ENCODE measurements at regions not wholly inside any gene's neighbourhood (a gene's known extent, or its start where the extent isn't known, plus 50 kb on each side); places are given as distances from the start of the nearest gene placed in this dataset.

GRCh38 chr13:78185700-78186099 lies 267.1 kb upstream of the EDNRB start:
- Histone ChIP-seq H3K4me1 (no peaks in the 10 kb centered on the region), H3K4me3 (no peak overlapping the region), H3K27me3 (no peaks in the 10 kb centered on the region), H3K27ac (no peak overlapping the region), H3K9me3 (no peaks in the 10 kb centered on the region), H3K36me3 (no peaks in the 10 kb centered on the region)
- no peak for DNase-seq
- TF ChIP-seq, protein P1, sequence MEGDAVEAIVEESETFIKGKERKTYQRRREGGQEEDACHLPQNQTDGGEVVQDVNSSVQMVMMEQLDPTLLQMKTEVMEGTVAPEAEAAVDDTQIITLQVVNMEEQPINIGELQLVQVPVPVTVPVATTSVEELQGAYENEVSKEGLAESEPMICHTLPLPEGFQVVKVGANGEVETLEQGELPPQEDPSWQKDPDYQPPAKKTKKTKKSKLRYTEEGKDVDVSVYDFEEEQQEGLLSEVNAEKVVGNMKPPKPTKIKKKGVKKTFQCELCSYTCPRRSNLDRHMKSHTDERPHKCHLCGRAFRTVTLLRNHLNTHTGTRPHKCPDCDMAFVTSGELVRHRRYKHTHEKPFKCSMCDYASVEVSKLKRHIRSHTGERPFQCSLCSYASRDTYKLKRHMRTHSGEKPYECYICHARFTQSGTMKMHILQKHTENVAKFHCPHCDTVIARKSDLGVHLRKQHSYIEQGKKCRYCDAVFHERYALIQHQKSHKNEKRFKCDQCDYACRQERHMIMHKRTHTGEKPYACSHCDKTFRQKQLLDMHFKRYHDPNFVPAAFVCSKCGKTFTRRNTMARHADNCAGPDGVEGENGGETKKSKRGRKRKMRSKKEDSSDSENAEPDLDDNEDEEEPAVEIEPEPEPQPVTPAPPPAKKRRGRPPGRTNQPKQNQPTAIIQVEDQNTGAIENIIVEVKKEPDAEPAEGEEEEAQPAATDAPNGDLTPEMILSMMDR (IDR thresholded peaks at IDR 0.05): no peak
- intact Hi-C loops (cut with DNase I; ENCODE audit: low total_unique reads): no loop called here

- no peak for DNase-seq
- Histone ChIP-seq H3K4me1 (no peaks in the 10 kb centered on the region), H3K36me3 (no peaks in the 10 kb centered on the region), H3K27me3 (no peaks in the 10 kb centered on the region), H3K4me3 (no peak overlapping the region), H3K27ac (no peak overlapping the region), H3K9me3 (no peaks in the 10 kb centered on the region)
- TF ChIP-seq, protein P1 (IDR thresholded peaks at IDR 0.05): no peak
- intact Hi-C loops (cut with DNase I; ENCODE audit: low total_unique reads): no loop called here
These were observed 265.1 kb upstream of the EDNRB start for GRCh38 chr13:78183732-78184131.

GRCh38 chr13:78182813-78183212 lies 264.2 kb upstream of the EDNRB start:
- no peak for DNase-seq

GRCh38 chr13:78177306-78177705 lies 258.7 kb upstream of the EDNRB start:
- no peaks in the 10 kb centered on the region for H3K36me3 ChIP-seq
- no peaks in the 10 kb centered on the region for H3K27me3 ChIP-seq
- intact Hi-C loops (cut with DNase I; ENCODE audit: low total_unique reads): no loop called here
- H3K27ac ChIP-seq: no peak overlapping the region
- DNase-seq: no peak
- H3K4me3 ChIP-seq: no peak overlapping the region
- no peaks in the 10 kb centered on the region for H3K4me1 ChIP-seq
- TF ChIP-seq, protein P1 (IDR thresholded peaks at IDR 0.05): no peak
- H3K9me3 ChIP-seq: no peaks in the 10 kb centered on the region

More at GRCh38 chr13:78182813-78183212, 264.2 kb upstream of the EDNRB start:
- no peaks in the 10 kb centered on the region for H3K9me3 ChIP-seq
- no peaks in the 10 kb centered on the region for H3K36me3 ChIP-seq
- no peak overlapping the region for H3K27ac ChIP-seq
- intact Hi-C loops (cut with DNase I; ENCODE audit: low total_unique reads): no loop called here
- no peak overlapping the region for H3K4me3 ChIP-seq
- H3K27me3 ChIP-seq: no peaks in the 10 kb centered on the region
- no peaks in the 10 kb centered on the region for H3K4me1 ChIP-seq
- TF ChIP-seq, protein P1 (IDR thresholded peaks at IDR 0.05): no peak

DNA sequence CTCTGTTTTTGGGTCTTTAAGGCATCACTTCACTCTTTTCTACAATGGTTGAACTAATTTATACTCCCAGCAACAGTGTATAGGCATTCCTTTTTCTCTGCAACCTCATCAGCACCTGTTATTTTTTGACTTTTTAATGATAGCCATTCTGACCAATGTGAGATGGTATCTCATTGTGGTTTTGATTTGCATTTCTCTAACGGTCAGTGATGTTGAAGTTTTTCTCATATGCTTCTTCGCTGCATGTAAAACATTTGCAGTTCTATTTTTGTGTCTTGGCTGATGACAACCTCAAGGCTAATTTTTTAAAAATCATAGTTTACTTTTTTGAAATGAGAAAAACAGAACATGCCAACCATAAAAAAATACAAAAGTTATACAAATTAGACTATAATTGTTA lies 258.2 kb upstream of the EDNRB start:
- intact Hi-C loops (cut with DNase I; ENCODE audit: low total_unique reads): no loop called here
- no peaks in the 10 kb centered on the region for H3K36me3 ChIP-seq
- H3K27ac ChIP-seq: no peak overlapping the region
- H3K27me3 ChIP-seq: no peaks in the 10 kb centered on the region
- no peaks in the 10 kb centered on the region for H3K4me1 ChIP-seq
- no peak overlapping the region for H3K4me3 ChIP-seq
- TF ChIP-seq, protein P1 (IDR thresholded peaks at IDR 0.05): no peak
- no peak for DNase-seq
- no peaks in the 10 kb centered on the region for H3K9me3 ChIP-seq

DNA sequence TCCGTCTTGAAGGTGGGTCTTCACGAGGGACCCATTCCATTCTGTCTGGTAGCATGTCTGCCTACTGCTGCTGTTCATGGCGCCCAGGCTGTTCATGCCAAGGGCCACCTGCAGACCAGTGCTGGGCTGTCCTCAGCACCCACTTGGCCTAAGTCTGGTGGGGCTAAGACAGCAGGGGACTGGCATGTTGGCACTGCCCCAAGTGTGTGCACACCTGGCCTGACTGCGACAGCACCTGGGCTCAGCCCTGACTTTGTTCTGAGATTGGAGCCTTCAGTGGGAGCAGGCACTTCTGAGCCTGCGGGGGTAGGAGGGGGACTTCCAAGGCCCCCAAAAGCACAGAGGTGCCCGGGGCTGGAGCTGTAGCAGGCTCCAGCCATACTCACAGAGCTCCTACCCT lies 250.8 kb upstream of the EDNRB start:
- no peak for DNase-seq
- no peaks in the 10 kb centered on the region for H3K27me3 ChIP-seq
- no peaks in the 10 kb centered on the region for H3K4me1 ChIP-seq
- H3K9me3 ChIP-seq: peaks cover 0 to 13% (median 0%) of the 10 kb centered on the region in 3 donors
- H3K36me3 ChIP-seq: no peaks in the 10 kb centered on the region
- no peak overlapping the region for H3K4me3 ChIP-seq
- intact Hi-C loops (cut with DNase I; ENCODE audit: low total_unique reads): no loop called here
- no peak overlapping the region for H3K27ac ChIP-seq
- TF ChIP-seq, protein P1 (IDR thresholded peaks at IDR 0.05): no peak

Data from tibial artery (tissue), 4 donors.